Suprapubic skin (tissue), 4 donors: ENCODE measurements at regions not wholly inside any gene's neighbourhood (a gene's known extent, or its start where the extent isn't known, plus 50 kb on each side); places are given as distances from the start of the nearest gene placed in this dataset.

Source experiments
- CTCF ChIP-seq, 2 donors: fragments of 200-600 bp in 1 of 2; fragments of 450-650 bp in 1 of 2; sonication (generic) in 1 of 2; IDR thresholded peaks; one replicate each; pipeline ENCODE4 v1.5.1; 2016 to 2019; ENCODE audit warnings: antibody characterized with exemption in 2 of 2, mild to moderate bottlenecking in 1 of 2, moderate library complexity in 1 of 2
- POLR2A ChIP-seq, 2 donors: fragments of 450-650 bp; IDR thresholded peaks; one replicate each; pipeline ENCODE4 v1.6.1; 2017; ENCODE audit warnings: antibody characterized with exemption in 2 of 2, mild to moderate bottlenecking in 2 of 2, moderate library complexity in 2 of 2
- POLR2AphosphoS5 ChIP-seq, 3 donors: sonication (generic); formaldehyde crosslinking; IDR thresholded peaks; one replicate each; pipeline ENCODE4 v1.6.1; 2017; ENCODE audit warnings: antibody characterized with exemption in 3 of 3

DNA sequence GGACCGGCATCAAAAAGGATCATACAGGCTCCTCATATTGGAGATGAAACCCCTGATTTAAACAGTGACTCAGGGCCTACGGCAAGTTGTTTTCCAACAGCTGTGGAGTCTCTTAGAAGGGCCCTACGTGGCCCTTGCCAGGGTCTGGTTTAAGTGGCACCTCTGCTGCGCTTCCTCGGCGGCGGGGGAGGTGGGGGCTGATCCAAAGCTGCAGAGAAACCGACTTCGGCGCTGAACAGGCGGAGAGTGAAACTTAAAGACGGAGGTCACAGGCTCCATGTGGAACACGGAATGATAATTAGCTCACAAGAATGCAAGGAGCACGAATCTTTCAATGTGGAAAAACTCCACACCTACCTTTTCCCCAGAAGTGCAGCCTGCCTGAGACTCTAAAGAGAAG, 477.9 kb downstream of the TCERG1L start:
- TF ChIP-seq CTCF (IDR thresholded peaks at IDR 0.05) (no peak), POLR2AphosphoS5 (IDR thresholded peaks at IDR 0.05) (no peak), POLR2A (IDR thresholded peaks at IDR 0.05) (no peak)
